ENCODE measurements at regions not wholly inside any gene's neighbourhood (a gene's known extent, or its start where the extent isn't known, plus 50 kb on each side); places are given as distances from the start of the nearest gene placed in this dataset.

GRCh38 chr12:4194668-4195067, 78.9 kb upstream of the CCND2 start:
- TF ChIP-seq CTCF (IDR thresholded peaks at IDR 0.05; ENCODE audit: extremely low read depth in 1 of 2, insufficient read depth in 1 of 2, low read depth in 1 of 2, low read length in 2 of 2) (no peak), POLR2AphosphoS5 (IDR thresholded peaks at IDR 0.05; ENCODE audit: insufficient read depth, low read depth, low read length) (no peak), POLR2A (IDR thresholded peaks at IDR 0.05; ENCODE audit: low read depth, low read length) (no peak), MAX (IDR thresholded peaks at IDR 0.05; ENCODE audit: insufficient read depth, insufficient read length) (no peak), MYC (IDR thresholded peaks at IDR 0.05; ENCODE audit: low read depth, low read length) (no peak), EZH2 (IDR thresholded peaks at IDR 0.05; ENCODE audit: borderline replicate concordance, low read depth, low read length, severe bottlenecking) (no peak), FOS (IDR thresholded peaks at IDR 0.05; ENCODE audit: borderline replicate concordance, insufficient read depth, low read length) (no peak)

Measured in endothelial cell of umbilical vein (primary cell).